ENCODE measurements at regions not wholly inside any gene's neighbourhood (a gene's known extent, or its start where the extent isn't known, plus 50 kb on each side); places are given as distances from the start of the nearest gene placed in this dataset.

GRCh38 chr21:28857752-28858151 lies 134.9 kb downstream of the LTN1 start:
- TF ChIP-seq POLR2A (IDR thresholded peaks at IDR 0.05; ENCODE audit: extremely low read depth, insufficient read length), result no peak
- TF ChIP-seq, protein P1, sequence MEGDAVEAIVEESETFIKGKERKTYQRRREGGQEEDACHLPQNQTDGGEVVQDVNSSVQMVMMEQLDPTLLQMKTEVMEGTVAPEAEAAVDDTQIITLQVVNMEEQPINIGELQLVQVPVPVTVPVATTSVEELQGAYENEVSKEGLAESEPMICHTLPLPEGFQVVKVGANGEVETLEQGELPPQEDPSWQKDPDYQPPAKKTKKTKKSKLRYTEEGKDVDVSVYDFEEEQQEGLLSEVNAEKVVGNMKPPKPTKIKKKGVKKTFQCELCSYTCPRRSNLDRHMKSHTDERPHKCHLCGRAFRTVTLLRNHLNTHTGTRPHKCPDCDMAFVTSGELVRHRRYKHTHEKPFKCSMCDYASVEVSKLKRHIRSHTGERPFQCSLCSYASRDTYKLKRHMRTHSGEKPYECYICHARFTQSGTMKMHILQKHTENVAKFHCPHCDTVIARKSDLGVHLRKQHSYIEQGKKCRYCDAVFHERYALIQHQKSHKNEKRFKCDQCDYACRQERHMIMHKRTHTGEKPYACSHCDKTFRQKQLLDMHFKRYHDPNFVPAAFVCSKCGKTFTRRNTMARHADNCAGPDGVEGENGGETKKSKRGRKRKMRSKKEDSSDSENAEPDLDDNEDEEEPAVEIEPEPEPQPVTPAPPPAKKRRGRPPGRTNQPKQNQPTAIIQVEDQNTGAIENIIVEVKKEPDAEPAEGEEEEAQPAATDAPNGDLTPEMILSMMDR (IDR thresholded peaks at IDR 0.05; ENCODE audit: low read depth, low read length), result no peak

Data from NB4 (cell line).